ENCODE measurements at regions not wholly inside any gene's neighbourhood (a gene's known extent, or its start where the extent isn't known, plus 50 kb on each side); places are given as distances from the start of the nearest gene placed in this dataset.

DNA sequence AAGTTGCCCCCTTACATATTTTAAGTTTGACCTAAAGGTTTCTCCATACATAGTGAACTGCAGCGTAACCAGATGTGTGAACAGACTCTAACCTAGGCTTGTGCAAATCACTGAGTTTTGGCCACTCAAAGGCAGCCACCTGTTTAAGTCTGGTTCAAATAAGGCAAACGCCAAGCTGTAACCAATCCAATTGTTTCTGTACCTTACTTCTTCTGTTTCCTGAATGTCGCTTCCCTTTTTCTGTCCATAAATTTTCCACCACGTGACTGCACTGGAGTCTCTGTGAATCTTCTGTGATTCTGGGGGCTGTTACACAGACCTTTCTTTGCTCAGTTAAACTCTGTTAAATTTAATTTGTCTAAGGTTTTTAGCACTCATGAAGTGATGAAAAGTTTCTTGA lies 618.8 kb downstream of the GLUD2 start (continued):
- TF ChIP-seq FOSL1 (tag; conservative IDR thresholded peaks at IDR 0.05) (no peak), ZNF695 (CRISPR knock-in tag; IDR thresholded peaks at IDR 0.05) (no peak), ZNF324 (CRISPR knock-in tag; IDR thresholded peaks at IDR 0.05) (no peak)
- TF ChIP-seq, protein P1, sequence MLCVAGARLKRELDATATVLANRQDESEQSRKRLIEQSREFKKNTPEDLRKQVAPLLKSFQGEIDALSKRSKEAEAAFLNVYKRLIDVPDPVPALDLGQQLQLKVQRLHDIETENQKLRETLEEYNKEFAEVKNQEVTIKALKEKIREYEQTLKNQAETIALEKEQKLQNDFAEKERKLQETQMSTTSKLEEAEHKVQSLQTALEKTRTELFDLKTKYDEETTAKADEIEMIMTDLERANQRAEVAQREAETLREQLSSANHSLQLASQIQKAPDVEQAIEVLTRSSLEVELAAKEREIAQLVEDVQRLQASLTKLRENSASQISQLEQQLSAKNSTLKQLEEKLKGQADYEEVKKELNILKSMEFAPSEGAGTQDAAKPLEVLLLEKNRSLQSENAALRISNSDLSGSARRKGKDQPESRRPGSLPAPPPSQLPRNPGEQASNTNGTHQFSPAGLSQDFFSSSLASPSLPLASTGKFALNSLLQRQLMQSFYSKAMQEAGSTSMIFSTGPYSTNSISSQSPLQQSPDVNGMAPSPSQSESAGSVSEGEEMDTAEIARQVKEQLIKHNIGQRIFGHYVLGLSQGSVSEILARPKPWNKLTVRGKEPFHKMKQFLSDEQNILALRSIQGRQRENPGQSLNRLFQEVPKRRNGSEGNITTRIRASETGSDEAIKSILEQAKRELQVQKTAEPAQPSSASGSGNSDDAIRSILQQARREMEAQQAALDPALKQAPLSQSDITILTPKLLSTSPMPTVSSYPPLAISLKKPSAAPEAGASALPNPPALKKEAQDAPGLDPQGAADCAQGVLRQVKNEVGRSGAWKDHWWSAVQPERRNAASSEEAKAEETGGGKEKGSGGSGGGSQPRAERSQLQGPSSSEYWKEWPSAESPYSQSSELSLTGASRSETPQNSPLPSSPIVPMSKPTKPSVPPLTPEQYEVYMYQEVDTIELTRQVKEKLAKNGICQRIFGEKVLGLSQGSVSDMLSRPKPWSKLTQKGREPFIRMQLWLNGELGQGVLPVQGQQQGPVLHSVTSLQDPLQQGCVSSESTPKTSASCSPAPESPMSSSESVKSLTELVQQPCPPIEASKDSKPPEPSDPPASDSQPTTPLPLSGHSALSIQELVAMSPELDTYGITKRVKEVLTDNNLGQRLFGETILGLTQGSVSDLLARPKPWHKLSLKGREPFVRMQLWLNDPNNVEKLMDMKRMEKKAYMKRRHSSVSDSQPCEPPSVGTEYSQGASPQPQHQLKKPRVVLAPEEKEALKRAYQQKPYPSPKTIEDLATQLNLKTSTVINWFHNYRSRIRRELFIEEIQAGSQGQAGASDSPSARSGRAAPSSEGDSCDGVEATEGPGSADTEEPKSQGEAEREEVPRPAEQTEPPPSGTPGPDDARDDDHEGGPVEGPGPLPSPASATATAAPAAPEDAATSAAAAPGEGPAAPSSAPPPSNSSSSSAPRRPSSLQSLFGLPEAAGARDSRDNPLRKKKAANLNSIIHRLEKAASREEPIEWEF (CRISPR knock-in tag; IDR thresholded peaks at IDR 0.05) = no peak

DNA sequence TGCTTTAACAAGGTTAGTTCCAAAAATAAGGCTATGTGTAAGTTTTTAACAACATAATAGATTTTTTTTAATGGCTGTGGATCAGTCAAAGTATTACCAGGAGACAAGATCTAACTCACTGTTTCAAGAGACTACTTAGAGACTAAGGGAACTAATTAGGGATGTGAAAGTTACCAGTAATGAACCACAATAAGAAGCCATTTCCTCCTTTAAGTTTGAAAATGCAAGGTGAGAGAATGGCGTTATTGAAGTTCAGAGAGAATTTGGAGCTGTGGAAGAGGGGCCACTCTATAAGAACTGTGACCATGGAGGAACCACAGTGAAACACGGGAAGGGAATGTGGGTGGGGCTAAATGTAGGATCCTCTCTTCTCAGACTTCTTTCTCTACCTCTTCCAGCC lies 624.2 kb downstream of the GLUD2 start:
- BruUV-seq (replicated peaks) = no TSS peak
- FAIRE-seq (no peak), ATAC-seq (no peak), DNase-seq (ENCODE audit: extremely low read depth in 1 of 4, low spot score in 3 of 4) (no peak)
- POLR2A ChIA-PET = no interaction called here
- in situ Hi-C loops (cut with MboI) = no loop called here
- H3K9me3 ChIP-seq (replicated peaks; ENCODE audit: control insufficient read depth, insufficient read depth, low read depth, low read length) = no peaks in the 10 kb centered on the region
- H3K79me2 ChIP-seq (ENCODE audit: control insufficient read depth, insufficient read depth, low read length) = no peaks in the 10 kb centered on the region
- TF ChIP-seq RBM17 (IDR thresholded peaks at IDR 0.05; ENCODE audit: borderline replicate concordance, low read depth, low read length) (no peak), COPS2 (conservative IDR thresholded peaks at IDR 0.05) (no peak), XRCC4 (IDR thresholded peaks at IDR 0.05; ENCODE audit: extremely low read depth, insufficient read depth, insufficient read length) (no peak), MXI1 (IDR thresholded peaks at IDR 0.05; ENCODE audit: low read depth, low read length) (no peak), ZNF57 (CRISPR knock-in tag; IDR thresholded peaks at IDR 0.05) (no peak), ELF2 (CRISPR knock-in tag; IDR thresholded peaks at IDR 0.05) (no peak), ZNF347 (CRISPR knock-in tag; IDR thresholded peaks at IDR 0.05; ENCODE audit: low read depth) (no peak), ZNF780A (CRISPR knock-in tag; IDR thresholded peaks at IDR 0.05) (no peak), ZNF133 (CRISPR knock-in tag; IDR thresholded peaks at IDR 0.05) (no peak), NCOA4 (IDR thresholded peaks at IDR 0.05; ENCODE audit: partially characterized antibody) (no peak), BRF1 (IDR thresholded peaks at IDR 0.05; ENCODE audit: borderline replicate concordance, extremely low read depth, insufficient read length) (no peak), ZNF3 (CRISPR knock-in tag; IDR thresholded peaks at IDR 0.05) (no peak), PURB (CRISPR knock-in tag; IDR thresholded peaks at IDR 0.05; ENCODE audit: low read depth) (no peak), ZNF134 (CRISPR knock-in tag; conservative IDR thresholded peaks at IDR 0.05) (no peak)
- TF ChIP-seq, protein P2, sequence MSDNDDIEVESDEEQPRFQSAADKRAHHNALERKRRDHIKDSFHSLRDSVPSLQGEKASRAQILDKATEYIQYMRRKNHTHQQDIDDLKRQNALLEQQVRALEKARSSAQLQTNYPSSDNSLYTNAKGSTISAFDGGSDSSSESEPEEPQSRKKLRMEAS (CRISPR knock-in tag; IDR thresholded peaks at IDR 0.05) = no peak
- H2AFZ ChIP-seq (ENCODE audit: low read depth, low read length) = no peak overlapping the region
- no peaks in the 10 kb centered on the region for H4K20me1 ChIP-seq (replicated peaks; ENCODE audit: control insufficient read depth, insufficient read depth, low read length)
- no peaks in the 10 kb centered on the region for H3K36me3 ChIP-seq (ENCODE audit: control insufficient read depth, insufficient read depth, low read length)
- H3K9me1 ChIP-seq (ENCODE audit: control insufficient read depth, insufficient read depth, low read length) = no peaks in the 10 kb centered on the region
- H3K27ac ChIP-seq (ENCODE audit: extremely low read depth, low read depth, low read length) = no peak overlapping the region
- H3K9ac ChIP-seq (ENCODE audit: insufficient read depth in 1 of 2, low read depth in 2 of 2, low read length in 2 of 2) = no peak overlapping the region
- H3K27me3 ChIP-seq (ENCODE audit: control insufficient read depth in 2 of 2, insufficient read depth in 2 of 2, low read length in 2 of 2) = no peaks in the 10 kb centered on the region
- WGBS (ENCODE audit: insufficient coverage, low coverage, missing lambda C conversion rate) = 4% methylated on average over 2 of the region's 2 CpGs
- H3K4me3 ChIP-seq = no peak overlapping the region
- no peak overlapping the region for H3K4me2 ChIP-seq (ENCODE audit: insufficient read depth, low read length)
- H3K4me1 ChIP-seq (replicated peaks in 1 of 2; ENCODE audit: control insufficient read depth in 2 of 2, insufficient read depth in 2 of 2, low read length in 2 of 2) = no peaks in the 10 kb centered on the region
- CTCF ChIA-PET (ENCODE audit: low intra/inter-chr PET ratio) = no interaction called here
- intact Hi-C loops (cut with micrococcal nuclease) = no loop called here

All from K562 (cell line).